Rectal smooth muscle tissue (tissue), 1 donor: ENCODE measurements at regions not wholly inside any gene's neighbourhood (a gene's known extent, or its start where the extent isn't known, plus 50 kb on each side); places are given as distances from the start of the nearest gene placed in this dataset.

ENCODE experiments used
- H3K27ac ChIP-seq: one replicate; pipeline ENCODE4 v1.7.0; 2013; ENCODE audit warnings: low read depth, low read length, inconsistent platforms
- H3K27me3 ChIP-seq: one replicate; pipeline ENCODE4 v1.7.0; 2013; ENCODE audit warnings: low read length; ENCODE audit not compliant: control insufficient read depth, insufficient read depth
- H3K36me3 ChIP-seq: one replicate; pipeline ENCODE4 v1.7.0; 2013; ENCODE audit warnings: low read length; ENCODE audit not compliant: control insufficient read depth, insufficient read depth
- H3K4me1 ChIP-seq: one replicate; pipeline ENCODE4 v1.7.0; 2013; ENCODE audit warnings: low read length; ENCODE audit not compliant: control insufficient read depth, insufficient read depth
- H3K4me3 ChIP-seq: one replicate; pipeline ENCODE4 v1.7.0; 2013; ENCODE audit warnings: low read length
- H3K9ac ChIP-seq: one replicate; pipeline ENCODE4 v1.7.0; 2013; ENCODE audit warnings: low read length

DNA sequence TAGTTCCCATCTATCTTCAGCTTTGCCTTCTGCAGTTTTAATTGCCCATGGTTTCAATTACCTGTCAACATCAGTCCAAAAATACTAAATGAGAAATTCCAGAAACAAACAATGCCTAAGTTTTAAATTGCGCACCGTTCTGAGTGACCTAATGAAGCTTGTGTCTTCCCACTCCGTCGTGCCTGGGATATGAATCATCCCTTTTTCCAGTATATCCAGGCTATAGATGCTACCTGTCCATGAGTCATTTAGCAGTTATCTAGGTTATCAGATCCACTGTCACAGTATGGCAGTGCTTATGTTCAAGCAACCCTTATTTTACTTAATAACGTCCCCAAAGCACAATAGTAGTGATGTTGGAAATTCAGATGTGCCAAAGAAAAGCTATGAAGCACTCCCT, 363.6 kb upstream of the FAM241A start:
- H3K4me3 ChIP-seq = no peak overlapping the region

GRCh38 chr4:111788099-111788498, 357.2 kb upstream of the FAM241A start:
- Histone ChIP-seq H3K27ac (no peak overlapping the region), H3K9ac (no peak overlapping the region), H3K4me1 (no peaks in the 10 kb centered on the region), H3K36me3 (no peaks in the 10 kb centered on the region), H3K4me3 (no peak overlapping the region), H3K27me3 (no peaks in the 10 kb centered on the region)

More for the DNA sequence above, 363.6 kb upstream of the FAM241A start:
- Histone ChIP-seq H3K27ac (no peak overlapping the region), H3K4me1 (peaks cover 4% of the 10 kb centered on the region), H3K36me3 (no peaks in the 10 kb centered on the region), H3K9ac (no peak overlapping the region), H3K27me3 (no peaks in the 10 kb centered on the region)

GRCh38 chr4:111789901-111790640, 355.2 kb upstream of the FAM241A start:
- Histone ChIP-seq H3K9ac (no peak overlapping the region), H3K4me1 (no peaks in the 10 kb centered on the region), H3K36me3 (no peaks in the 10 kb centered on the region), H3K4me3 (no peak overlapping the region), H3K27ac (no peak overlapping the region), H3K27me3 (no peaks in the 10 kb centered on the region)

- no peak overlapping the region for H3K9ac ChIP-seq
- H3K4me3 ChIP-seq = no peak overlapping the region
- no peaks in the 10 kb centered on the region for H3K36me3 ChIP-seq
- no peak overlapping the region for H3K27ac ChIP-seq
- no peaks in the 10 kb centered on the region for H3K27me3 ChIP-seq
- no peaks in the 10 kb centered on the region for H3K4me1 ChIP-seq
Observed at GRCh38 chr4:111792632-111793031, 352.6 kb upstream of the FAM241A start.

DNA sequence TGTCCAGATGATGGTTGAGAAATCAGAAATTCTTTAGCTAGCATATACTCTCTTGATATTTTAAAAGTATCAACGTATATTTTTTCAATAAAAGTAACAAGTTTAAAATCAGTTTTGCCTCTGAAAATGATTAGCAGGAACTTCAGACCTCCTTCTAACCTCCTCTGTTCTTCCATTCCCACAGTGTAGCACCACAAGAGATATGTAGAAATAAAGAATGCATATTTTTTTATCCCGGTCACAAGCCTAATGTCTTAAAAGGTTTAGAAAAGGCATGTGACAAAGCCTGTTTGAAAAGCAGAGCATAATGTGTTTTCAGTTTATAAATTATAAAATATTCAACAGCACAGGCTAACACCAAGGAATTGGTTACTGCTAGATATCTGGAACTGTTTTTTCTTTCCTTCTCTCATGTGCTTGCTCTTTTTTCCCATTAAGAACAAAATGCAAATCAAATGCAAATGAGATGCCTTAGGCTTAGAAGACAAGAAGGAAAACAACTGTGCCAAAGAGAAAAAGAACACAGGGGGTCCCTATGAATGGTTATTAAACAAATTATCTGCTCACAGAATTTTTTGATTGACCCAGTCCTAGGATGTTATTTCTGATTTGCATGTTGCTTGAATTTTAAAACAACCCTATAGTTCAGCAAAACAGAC, 351.7 kb upstream of the FAM241A start:
- no peaks in the 10 kb centered on the region for H3K4me1 ChIP-seq

GRCh38 chr4:111797455-111798163, 347.6 kb upstream of the FAM241A start:
- no peak overlapping the region for H3K27ac ChIP-seq
- no peaks in the 10 kb centered on the region for H3K36me3 ChIP-seq
- H3K4me1 ChIP-seq = no peaks in the 10 kb centered on the region
- no peak overlapping the region for H3K9ac ChIP-seq
- no peak overlapping the region for H3K4me3 ChIP-seq
- no peaks in the 10 kb centered on the region for H3K27me3 ChIP-seq

More for the DNA sequence above, 351.7 kb upstream of the FAM241A start:
- H3K27ac ChIP-seq = no peak overlapping the region
- no peaks in the 10 kb centered on the region for H3K27me3 ChIP-seq
- H3K36me3 ChIP-seq = no peaks in the 10 kb centered on the region
- H3K4me3 ChIP-seq = no peak overlapping the region
- H3K9ac ChIP-seq = no peak overlapping the region

DNA sequence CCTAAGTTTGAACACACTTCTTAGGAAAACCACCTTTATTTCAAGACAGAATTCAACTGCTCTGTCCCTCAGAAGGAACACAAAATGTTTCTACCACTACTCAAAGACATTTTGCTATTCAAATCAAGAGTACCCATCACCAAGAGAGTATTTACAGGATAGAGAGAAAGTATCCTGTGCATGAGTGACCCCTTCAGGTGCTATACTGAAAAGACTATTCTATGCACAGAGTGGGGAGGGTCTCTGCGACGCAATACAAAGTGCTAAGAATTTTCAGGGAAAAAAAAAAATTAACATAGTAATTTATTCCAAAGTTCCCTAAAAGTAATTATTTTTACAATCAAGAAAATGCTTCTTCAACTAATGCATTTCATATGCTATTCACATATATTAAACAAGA, 346.4 kb upstream of the FAM241A start:
- Histone ChIP-seq H3K36me3 (no peaks in the 10 kb centered on the region), H3K27ac (no peak overlapping the region), H3K4me1 (no peaks in the 10 kb centered on the region), H3K9ac (no peak overlapping the region), H3K27me3 (no peaks in the 10 kb centered on the region), H3K4me3 (no peak overlapping the region)

- Histone ChIP-seq H3K9ac (no peak overlapping the region), H3K4me1 (no peaks in the 10 kb centered on the region), H3K36me3 (no peaks in the 10 kb centered on the region), H3K27me3 (no peaks in the 10 kb centered on the region), H3K4me3 (no peak overlapping the region), H3K27ac (no peak overlapping the region)
Observed at GRCh38 chr4:111800551-111800950, 344.7 kb upstream of the FAM241A start.

DNA sequence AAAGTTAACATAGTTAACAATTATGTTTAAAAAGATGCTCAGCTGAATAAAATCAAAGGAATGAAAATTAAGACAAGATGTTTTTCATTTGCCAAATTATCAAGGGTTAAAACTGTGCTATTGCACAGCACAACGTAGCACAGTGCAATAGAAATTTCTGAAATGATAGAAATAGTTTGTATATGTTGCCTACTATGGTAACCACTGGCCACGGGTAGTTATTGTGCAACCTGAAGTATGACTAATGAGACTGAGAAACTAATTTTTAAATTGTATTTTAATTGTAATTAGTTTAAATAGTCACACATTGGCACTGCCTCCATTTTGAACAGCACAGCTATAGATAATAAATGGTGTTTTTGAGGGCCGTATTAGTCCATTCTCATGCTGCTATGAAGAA, 343.1 kb upstream of the FAM241A start:
- Histone ChIP-seq H3K9ac (no peak overlapping the region), H3K27me3 (no peaks in the 10 kb centered on the region), H3K4me3 (no peak overlapping the region), H3K27ac (no peak overlapping the region), H3K4me1 (no peaks in the 10 kb centered on the region), H3K36me3 (no peaks in the 10 kb centered on the region)

DNA sequence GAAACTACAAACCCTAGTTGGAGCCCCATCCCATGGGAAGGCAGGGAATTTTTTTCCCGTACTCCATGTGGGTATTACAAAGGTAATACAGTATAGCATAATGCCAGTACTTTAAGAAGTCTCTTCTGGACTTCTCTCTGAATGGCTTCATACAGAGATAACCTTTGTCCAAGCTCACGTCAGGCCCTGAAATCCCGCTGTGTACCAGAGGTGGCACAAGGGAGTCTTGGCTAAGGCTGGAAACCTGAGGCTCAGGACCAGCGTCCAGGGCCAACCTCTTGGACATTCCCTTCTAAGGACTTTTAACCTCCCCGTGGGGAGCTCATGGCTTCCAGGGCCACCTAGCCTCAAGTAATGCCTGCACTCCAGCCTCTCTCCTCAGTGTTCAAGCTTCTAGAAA, 338.9 kb upstream of the FAM241A start:
- no peaks in the 10 kb centered on the region for H3K27me3 ChIP-seq

GRCh38 chr4:111807576-111807975, 337.7 kb upstream of the FAM241A start:
- Histone ChIP-seq H3K27me3 (no peaks in the 10 kb centered on the region), H3K4me3 (no peak overlapping the region), H3K9ac (no peak overlapping the region), H3K4me1 (no peaks in the 10 kb centered on the region), H3K36me3 (no peaks in the 10 kb centered on the region), H3K27ac (no peak overlapping the region)

More for the DNA sequence above, 338.9 kb upstream of the FAM241A start:
- no peak overlapping the region for H3K9ac ChIP-seq
- H3K4me1 ChIP-seq = no peaks in the 10 kb centered on the region
- H3K27ac ChIP-seq = no peak overlapping the region
- H3K4me3 ChIP-seq = no peak overlapping the region
- no peaks in the 10 kb centered on the region for H3K36me3 ChIP-seq

DNA sequence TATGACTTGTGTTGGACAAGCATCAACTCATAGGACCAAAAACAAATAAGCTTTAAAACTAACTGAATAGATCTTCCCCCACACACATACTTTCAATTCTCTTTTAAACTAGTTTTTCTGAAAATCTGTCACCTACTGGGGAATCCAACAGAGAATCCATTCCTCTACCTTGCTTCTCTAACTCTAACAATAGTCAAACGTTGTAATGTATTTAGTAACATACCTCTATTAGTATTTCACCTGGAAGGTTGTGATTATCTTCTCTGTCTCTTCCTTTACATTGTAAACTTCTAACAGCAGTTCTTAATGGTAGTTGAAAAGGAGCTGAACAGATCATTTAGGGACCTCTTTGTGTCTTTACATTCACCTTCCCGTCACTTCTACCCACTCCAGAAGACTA, 337.1 kb upstream of the FAM241A start:
- H3K36me3 ChIP-seq = no peaks in the 10 kb centered on the region
- H3K4me3 ChIP-seq = no peak overlapping the region
- no peaks in the 10 kb centered on the region for H3K27me3 ChIP-seq
- no peak overlapping the region for H3K9ac ChIP-seq
- H3K4me1 ChIP-seq = no peaks in the 10 kb centered on the region
- no peak overlapping the region for H3K27ac ChIP-seq
